GM10266 (cell line): ENCODE measurements at regions not wholly inside any gene's neighbourhood (a gene's known extent, or its start where the extent isn't known, plus 50 kb on each side); places are given as distances from the start of the nearest gene placed in this dataset.
A peak's percentile ranks its signal among the peaks of the same experiment; 100 is the strongest.

Experiments used
- DNase-seq: peaks from one replicate; pipeline ENCODE4 v3.0.0; 2012; ENCODE audit errors: extremely low spot score
- CTCF ChIP-seq: IDR thresholded peaks from 2 replicates; pipeline ENCODE4 v1.5.1; 2012; ENCODE audit warnings: mild to moderate bottlenecking, low read depth; ENCODE audit not compliant: control insufficient read depth, insufficient read depth; ENCODE audit errors: missing control alignments

- TF ChIP-seq CTCF: no peak
Measured at GRCh38 chr6:85355816-85356215, 94.1 kb upstream of the NT5E start.

GRCh38 chr6:85354761-85355618 is 94.9 kb upstream of the NT5E start:
- peak; percentile 94 for TF ChIP-seq CTCF
- peak; percentile 51 for DNase-seq

More at GRCh38 chr6:85355816-85356215, 94.1 kb upstream of the NT5E start:
- no peak for DNase-seq

GRCh38 chr6:85353012-85353411 is 96.9 kb upstream of the NT5E start:
- DNase-seq: no peak
- TF ChIP-seq CTCF: no peak

- DNase-seq: no peak
- TF ChIP-seq CTCF: no peak
Measured at GRCh38 chr6:85348643-85349042, 101.2 kb upstream of the NT5E start.

GRCh38 chr6:85347812-85348211 is 102.1 kb upstream of the NT5E start:
- no peak for TF ChIP-seq CTCF
- no peak for DNase-seq

- TF ChIP-seq CTCF: no peak
- DNase-seq: no peak
Measured at GRCh38 chr6:85346196-85346595, 103.7 kb upstream of the NT5E start.

GRCh38 chr6:85344996-85345395 is 104.9 kb upstream of the NT5E start:
- DNase-seq: no peak
- no peak for TF ChIP-seq CTCF
